Activated naive CD4-positive, alpha-beta T cell treated with anti-CD3 and anti-CD28 coated beads for 36 hours (primary cell): ENCODE measurements at regions not wholly inside any gene's neighbourhood (a gene's known extent, or its start where the extent isn't known, plus 50 kb on each side); places are given as distances from the start of the nearest gene placed in this dataset.

Source experiments
- CTCF ChIA-PET: fragments of 350-600 bp; sonication (Branson Sonifier 250); formaldehyde crosslinking; loops from one replicate; lab custom pipeline; 2021; ENCODE audit warnings: antibody characterized with exemption; lab: Charles Lee
- DNase-seq: peaks from one replicate; pipeline ENCODE4 v3.0.0-alpha.2; 2020
- H3K27ac Mint-ChIP-seq: one replicate; pipeline ENCODE4 v1.8.0; 2021; ENCODE audit warnings: mild to moderate bottlenecking, mixed read lengths
- H3K27me3 Mint-ChIP-seq: one replicate; pipeline ENCODE4 v1.8.0; 2021; ENCODE audit warnings: low read depth, mixed read lengths
- H3K36me3 Mint-ChIP-seq: one replicate; pipeline ENCODE4 v1.8.0; 2021; ENCODE audit warnings: low read depth, mixed read lengths
- H3K4me1 Mint-ChIP-seq: one replicate; pipeline ENCODE4 v1.8.0; 2021; ENCODE audit warnings: low read depth, mixed read lengths
- H3K4me3 Mint-ChIP-seq: one replicate; pipeline ENCODE4 v1.8.0; 2021; ENCODE audit warnings: mild to moderate bottlenecking, moderate library complexity, mixed read lengths
- H3K9me3 Mint-ChIP-seq: one replicate; pipeline ENCODE4 v1.8.0; 2021; ENCODE audit warnings: mixed read lengths
- intact Hi-C: fragments of 100-400 bp; cut with micrococcal nuclease; formaldehyde crosslinking; loops from one replicate; pipeline ENCODE4 v1.15.1; 2023

GRCh38 chr20:56859039-56859800 lies 230.1 kb downstream of the TFAP2C start:
- Mint-ChIP-seq H3K27me3 (peaks cover 22% of the 10 kb centered on the region), H3K27ac (no peak overlapping the region), H3K36me3 (no peaks in the 10 kb centered on the region), H3K4me1 (no peaks in the 10 kb centered on the region), H3K9me3 (no peaks in the 10 kb centered on the region), H3K4me3 (no peak overlapping the region)
- intact Hi-C loops: no loop called here
- CTCF ChIA-PET: no interaction called here
- DNase-seq: no peak

GRCh38 chr20:56859801-56860261 lies 230.7 kb downstream of the TFAP2C start:
- H3K9me3 Mint-ChIP-seq: no peaks in the 10 kb centered on the region
- CTCF ChIA-PET: no interaction called here

GRCh38 chr20:56860413-56860812 lies 231.3 kb downstream of the TFAP2C start:
- no peaks in the 10 kb centered on the region for H3K9me3 Mint-ChIP-seq
- no peaks in the 10 kb centered on the region for H3K36me3 Mint-ChIP-seq
- intact Hi-C loops: no loop called here
- CTCF ChIA-PET: no interaction called here
- H3K4me1 Mint-ChIP-seq: no peaks in the 10 kb centered on the region
- no peak overlapping the region for H3K27ac Mint-ChIP-seq
- peaks cover 29% of the 10 kb centered on the region for H3K27me3 Mint-ChIP-seq
- DNase-seq: no peak
- H3K4me3 Mint-ChIP-seq: no peak overlapping the region

More at GRCh38 chr20:56859801-56860261, 230.7 kb downstream of the TFAP2C start:
- Mint-ChIP-seq H3K27me3 (peaks cover 28% of the 10 kb centered on the region), H3K27ac (no peak overlapping the region), H3K4me1 (no peaks in the 10 kb centered on the region), H3K36me3 (no peaks in the 10 kb centered on the region), H3K4me3 (no peak overlapping the region)
- DNase-seq: no peak
- intact Hi-C loops: no loop called here

- H3K27me3 Mint-ChIP-seq: peaks cover 29% of the 10 kb centered on the region
- DNase-seq: no peak
- no peaks in the 10 kb centered on the region for H3K36me3 Mint-ChIP-seq
- CTCF ChIA-PET: no interaction called here
- no peak overlapping the region for H3K4me3 Mint-ChIP-seq
- no peak overlapping the region for H3K27ac Mint-ChIP-seq
- H3K4me1 Mint-ChIP-seq: no peaks in the 10 kb centered on the region
- H3K9me3 Mint-ChIP-seq: no peaks in the 10 kb centered on the region
- intact Hi-C loops: no loop called here
Measured at GRCh38 chr20:56861590-56861989, 232.5 kb downstream of the TFAP2C start.

- H3K36me3 Mint-ChIP-seq: no peaks in the 10 kb centered on the region
- intact Hi-C loops: no loop called here
- no peak overlapping the region for H3K27ac Mint-ChIP-seq
- H3K4me1 Mint-ChIP-seq: no peaks in the 10 kb centered on the region
- DNase-seq: no peak
- CTCF ChIA-PET: no interaction called here
- H3K4me3 Mint-ChIP-seq: no peak overlapping the region
- H3K9me3 Mint-ChIP-seq: peaks cover 3% of the 10 kb centered on the region
- H3K27me3 Mint-ChIP-seq: peaks cover 29% of the 10 kb centered on the region
Measured at GRCh38 chr20:56865055-56865454, 235.9 kb downstream of the TFAP2C start.

GRCh38 chr20:56867128-56867527 lies 238.0 kb downstream of the TFAP2C start:
- DNase-seq: no peak
- H3K27ac Mint-ChIP-seq: no peak overlapping the region
- no peak overlapping the region for H3K4me3 Mint-ChIP-seq
- intact Hi-C loops: no loop called here
- peaks cover 3% of the 10 kb centered on the region for H3K9me3 Mint-ChIP-seq
- peaks cover 18% of the 10 kb centered on the region for H3K27me3 Mint-ChIP-seq
- CTCF ChIA-PET: no interaction called here
- no peaks in the 10 kb centered on the region for H3K36me3 Mint-ChIP-seq
- H3K4me1 Mint-ChIP-seq: no peaks in the 10 kb centered on the region

GRCh38 chr20:56868746-56869145 lies 239.6 kb downstream of the TFAP2C start:
- H3K27me3 Mint-ChIP-seq: peaks cover 12% of the 10 kb centered on the region
- CTCF ChIA-PET: no interaction called here
- no peak overlapping the region for H3K4me3 Mint-ChIP-seq
- H3K4me1 Mint-ChIP-seq: no peaks in the 10 kb centered on the region
- peaks cover 3% of the 10 kb centered on the region for H3K9me3 Mint-ChIP-seq
- H3K27ac Mint-ChIP-seq: no peak overlapping the region
- no peak for DNase-seq
- intact Hi-C loops: no loop called here
- no peaks in the 10 kb centered on the region for H3K36me3 Mint-ChIP-seq

GRCh38 chr20:56870271-56870670 lies 241.2 kb downstream of the TFAP2C start:
- no peak for DNase-seq
- no peaks in the 10 kb centered on the region for H3K36me3 Mint-ChIP-seq
- peaks cover 3% of the 10 kb centered on the region for H3K9me3 Mint-ChIP-seq
- H3K27me3 Mint-ChIP-seq: peaks cover 5% of the 10 kb centered on the region
- no peak overlapping the region for H3K4me3 Mint-ChIP-seq
- intact Hi-C loops: no loop called here
- CTCF ChIA-PET: interaction anchor here (0.6 kb wide), 1 partner anchor 366 kb away, joined by 3 read pairs; no protein-coding TSS in a partner anchor
- no peak overlapping the region for H3K27ac Mint-ChIP-seq
- no peaks in the 10 kb centered on the region for H3K4me1 Mint-ChIP-seq

- CTCF ChIA-PET: no interaction called here
Measured at GRCh38 chr20:56871691-56872090, 242.6 kb downstream of the TFAP2C start.

GRCh38 chr20:56872620-56873458 lies 243.7 kb downstream of the TFAP2C start:
- H3K27me3 Mint-ChIP-seq: peaks cover 3% of the 10 kb centered on the region
- no peak overlapping the region for H3K27ac Mint-ChIP-seq
- H3K36me3 Mint-ChIP-seq: no peaks in the 10 kb centered on the region

More at GRCh38 chr20:56871691-56872090, 242.6 kb downstream of the TFAP2C start:
- no peaks in the 10 kb centered on the region for H3K36me3 Mint-ChIP-seq
- no peak overlapping the region for H3K27ac Mint-ChIP-seq
- DNase-seq: no peak
- intact Hi-C loops: no loop called here
- H3K4me1 Mint-ChIP-seq: no peaks in the 10 kb centered on the region
- H3K4me3 Mint-ChIP-seq: no peak overlapping the region
- peaks cover 3% of the 10 kb centered on the region for H3K9me3 Mint-ChIP-seq
- H3K27me3 Mint-ChIP-seq: peaks cover 5% of the 10 kb centered on the region

GRCh38 chr20:56873836-56874235 lies 244.7 kb downstream of the TFAP2C start:
- no peak overlapping the region for H3K4me3 Mint-ChIP-seq

More at GRCh38 chr20:56872620-56873458, 243.7 kb downstream of the TFAP2C start:
- Mint-ChIP-seq H3K4me3 (no peak overlapping the region), H3K4me1 (no peaks in the 10 kb centered on the region), H3K9me3 (peaks cover 3% of the 10 kb centered on the region)
- CTCF ChIA-PET: no interaction called here
- intact Hi-C loops: no loop called here
- no peak for DNase-seq

GRCh38 chr20:56875052-56875659 lies 246.1 kb downstream of the TFAP2C start:
- CTCF ChIA-PET: no interaction called here
- intact Hi-C loops: no loop called here
- Mint-ChIP-seq H3K27me3 (no peaks in the 10 kb centered on the region), H3K4me3 (no peak overlapping the region), H3K36me3 (no peaks in the 10 kb centered on the region), H3K4me1 (no peaks in the 10 kb centered on the region), H3K27ac (no peak overlapping the region), H3K9me3 (no peaks in the 10 kb centered on the region)
- no peak for DNase-seq

More at GRCh38 chr20:56873836-56874235, 244.7 kb downstream of the TFAP2C start:
- Mint-ChIP-seq H3K4me1 (no peaks in the 10 kb centered on the region), H3K36me3 (no peaks in the 10 kb centered on the region), H3K27ac (no peak overlapping the region), H3K27me3 (no peaks in the 10 kb centered on the region), H3K9me3 (no peaks in the 10 kb centered on the region)
- CTCF ChIA-PET: interaction anchor here (1.3 kb wide), 1 partner anchor 322 kb away, joined by 4 read pairs; no protein-coding TSS in a partner anchor
- intact Hi-C loops: no loop called here
- DNase-seq: no peak
